HEK293T (cell line): ENCODE measurements at regions not wholly inside any gene's neighbourhood (a gene's known extent, or its start where the extent isn't known, plus 50 kb on each side); places are given as distances from the start of the nearest gene placed in this dataset.

Experiments used
- CTCF ChIA-PET: fragments of 350-600 bp; formaldehyde crosslinking; extraction: SDS; loops from one replicate; lab custom pipeline; 2021; ENCODE audit warnings: antibody characterized with exemption, inconsistent platforms; lab: Yijun Ruan, JAX
- POLR2A ChIA-PET: fragments of 350-600 bp; formaldehyde crosslinking; extraction: SDS; loops from one replicate; lab custom pipeline; 2020; ENCODE audit warnings: antibody characterized with exemption, inconsistent platforms; lab: Yijun Ruan, JAX
- DNase-seq: peaks from one replicate; pipeline ENCODE4 v3.0.0; 2012; ENCODE audit warnings: mixed read lengths; ENCODE audit errors: extremely low spot score
- ARNT ChIP-seq: fragments of 450-650 bp; IDR thresholded peaks from 2 replicates; pipeline ENCODE4 v1.6.1; 2017; ENCODE audit warnings: mild to moderate bottlenecking
- BHLHE40 ChIP-seq: fragments of 450-650 bp; IDR thresholded peaks from 2 replicates; pipeline ENCODE4 v1.6.1; 2016; ENCODE audit warnings: mild to moderate bottlenecking, moderate library complexity, borderline replicate concordance
- CTBP1 ChIP-seq: fragments of 450-650 bp; IDR thresholded peaks from 2 replicates; pipeline ENCODE4 v1.6.1; 2016; ENCODE audit warnings: borderline replicate concordance
- ELF4 ChIP-seq: fragments of 450-650 bp; IDR thresholded peaks from 2 replicates; pipeline ENCODE4 v1.6.1; 2017; ENCODE audit warnings: antibody characterized with exemption
- FOXA1 ChIP-seq: fragments of 450-650 bp; IDR thresholded peaks from 2 replicates; pipeline ENCODE4 v1.6.1; 2016; ENCODE audit warnings: mild to moderate bottlenecking
- FOXK2 ChIP-seq: fragments of 450-650 bp; IDR thresholded peaks from 2 replicates; pipeline ENCODE4 v1.6.1; 2016; ENCODE audit warnings: mild to moderate bottlenecking
- FOXM1 ChIP-seq: fragments of 450-650 bp; IDR thresholded peaks from 2 replicates; pipeline ENCODE4 v1.6.1; 2017; ENCODE audit warnings: mild to moderate bottlenecking, borderline replicate concordance
- HDGF ChIP-seq: fragments of 450-650 bp; IDR thresholded peaks from 2 replicates; pipeline ENCODE4 v1.6.1; 2017; ENCODE audit warnings: antibody characterized with exemption, borderline replicate concordance
- L3MBTL2 ChIP-seq: fragments of 450-650 bp; conservative IDR thresholded peaks from 2 replicates; pipeline ENCODE4 v1.6.1; 2016; ENCODE audit warnings: mild to moderate bottlenecking
- LEF1 ChIP-seq: fragments of 450-650 bp; IDR thresholded peaks from 2 replicates; pipeline ENCODE4 v1.6.1; 2017; ENCODE audit warnings: mild to moderate bottlenecking, borderline replicate concordance
- NFRKB ChIP-seq: fragments of 450-650 bp; IDR thresholded peaks from 2 replicates; pipeline ENCODE4 v1.6.1; 2016; ENCODE audit warnings: mild to moderate bottlenecking, moderate library complexity
- PKNOX1 ChIP-seq: fragments of 450-650 bp; IDR thresholded peaks from 2 replicates; pipeline ENCODE4 v1.6.1; 2016
- SP1 ChIP-seq: fragments of 450-650 bp; IDR thresholded peaks from 2 replicates; pipeline ENCODE4 v1.6.1; 2017
- SUZ12 ChIP-seq: fragments of 450-650 bp; IDR thresholded peaks from 2 replicates; pipeline ENCODE4 v1.6.1; 2016; ENCODE audit warnings: mild to moderate bottlenecking
- TARDBP ChIP-seq: fragments of 450-650 bp; IDR thresholded peaks from 2 replicates; pipeline ENCODE4 v1.6.1; 2016
- ZNF384 ChIP-seq: fragments of 450-650 bp; IDR thresholded peaks from 2 replicates; pipeline ENCODE4 v1.6.1; 2016

- CTCF ChIA-PET: interaction anchor here (0.7 to 1.4 kb wide), 4 partner anchors 12 to 638 kb away, joined by 3 to 5 read pairs (median 3); no protein-coding TSS in a partner anchor
- POLR2A ChIA-PET: no interaction called here
- TF ChIP-seq HDGF: no peak
- no peak for TF ChIP-seq NFRKB
- TF ChIP-seq FOXK2: no peak
- no peak for TF ChIP-seq LEF1
- DNase-seq: peak; percentile 34
Observed at GRCh38 chr4:54961357-54961975, 163.9 kb downstream of the KDR start.

GRCh38 chr4:54959651-54960116 is 165.7 kb downstream of the KDR start:
- POLR2A ChIA-PET: no interaction called here
- DNase-seq: no peak
- TF ChIP-seq LEF1 (no peak), ZNF384 (no peak), SP1 (no peak), FOXM1 (no peak)
- CTCF ChIA-PET: interaction anchor here (0.6 kb wide), 1 partner anchor 647 kb away, joined by 3 read pairs; no protein-coding TSS in a partner anchor

- POLR2A ChIA-PET: no interaction called here
Observed at GRCh38 chr4:54959131-54959530, 166.3 kb downstream of the KDR start.

GRCh38 chr4:54958236-54958635 is 167.2 kb downstream of the KDR start:
- CTCF ChIA-PET: no interaction called here
- POLR2A ChIA-PET: no interaction called here
- no peak for DNase-seq
- TF ChIP-seq SUZ12 (no peak), ZNF384 (no peak), L3MBTL2 (no peak), NFRKB (no peak)

More at GRCh38 chr4:54959131-54959530, 166.3 kb downstream of the KDR start:
- CTCF ChIA-PET: interaction anchor here (0.6 kb wide), 1 partner anchor 646 kb away, joined by 3 read pairs; no protein-coding TSS in a partner anchor
- TF ChIP-seq FOXM1 (no peak), NFRKB (no peak), LEF1 (no peak), CTBP1 (no peak), ZNF384 (no peak), FOXA1 (no peak), BHLHE40 (no peak), PKNOX1 (no peak), TARDBP (no peak), HDGF (no peak), SUZ12 (no peak), ARNT (no peak), ELF4 (no peak), L3MBTL2 (no peak), SP1 (no peak), FOXK2 (no peak)
- DNase-seq: no peak

- DNase-seq: no peak
- CTCF ChIA-PET: interaction anchor here (0.9 kb wide), 1 partner anchor 8 kb away, joined by 3 read pairs; no protein-coding TSS in a partner anchor
- TF ChIP-seq PKNOX1 (no peak), L3MBTL2 (no peak), TARDBP (no peak), BHLHE40 (no peak), ARNT (no peak), SUZ12 (no peak), HDGF (no peak), FOXA1 (no peak), FOXK2 (no peak), FOXM1 (no peak)
Observed at GRCh38 chr4:54954656-54955388, 170.6 kb downstream of the KDR start.

GRCh38 chr4:54946741-54947140 is 178.7 kb downstream of the KDR start:
- CTCF ChIA-PET: interaction anchor here (0.6 kb wide), 1 partner anchor 25 kb away, joined by 3 read pairs; no protein-coding TSS in a partner anchor

More at GRCh38 chr4:54954656-54955388, 170.6 kb downstream of the KDR start:
- POLR2A ChIA-PET: no interaction called here

GRCh38 chr4:54945838-54946237 is 179.6 kb downstream of the KDR start:
- ChIA-PET POLR2A (no interaction called here), CTCF (no interaction called here)
- TF ChIP-seq ZNF384: no peak
- TF ChIP-seq SUZ12: no peak
- TF ChIP-seq NFRKB: no peak
- TF ChIP-seq FOXA1: no peak
- TF ChIP-seq ELF4: no peak
- no peak for TF ChIP-seq PKNOX1
- no peak for TF ChIP-seq L3MBTL2
- no peak for TF ChIP-seq ARNT
- no peak for TF ChIP-seq TARDBP
- no peak for TF ChIP-seq HDGF
- no peak for TF ChIP-seq CTBP1
- no peak for TF ChIP-seq LEF1
- no peak for TF ChIP-seq SP1
- TF ChIP-seq FOXM1: no peak
- no peak for TF ChIP-seq BHLHE40
- no peak for TF ChIP-seq FOXK2
- no peak for DNase-seq

More at GRCh38 chr4:54946741-54947140, 178.7 kb downstream of the KDR start:
- TF ChIP-seq ARNT (no peak), BHLHE40 (no peak), TARDBP (no peak), L3MBTL2 (no peak), FOXM1 (no peak), NFRKB (no peak), ELF4 (no peak), ZNF384 (no peak), SUZ12 (no peak)
- no peak for DNase-seq
- POLR2A ChIA-PET: no interaction called here
